ENCODE measurements at regions not wholly inside any gene's neighbourhood (a gene's known extent, or its start where the extent isn't known, plus 50 kb on each side); places are given as distances from the start of the nearest gene placed in this dataset.
"Not testable (repeated sequence)": the region's sequence is repeated elsewhere in the genome, so short reads cannot be mapped to it uniquely, and the experiment has no call there.

DNA sequence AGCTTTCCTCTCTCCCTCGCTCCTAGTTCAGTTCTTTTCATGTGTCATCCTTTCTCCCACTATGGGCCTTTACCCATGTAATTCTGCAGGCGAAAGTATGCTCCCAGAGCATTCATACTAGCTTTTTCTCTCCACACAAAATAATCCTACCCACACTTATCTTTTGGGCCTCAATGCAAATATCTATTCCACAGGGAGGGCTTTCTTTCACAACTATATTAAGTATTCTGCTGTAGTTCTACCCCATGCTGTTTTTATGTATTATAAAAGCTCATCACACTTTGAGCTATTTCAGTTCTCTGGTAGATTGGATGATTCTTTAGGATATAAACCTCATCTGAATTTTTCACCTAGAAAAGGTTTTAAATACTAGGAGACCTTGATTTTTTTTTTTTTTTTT lies 774.6 kb upstream of the CRIM1 start (continued):
- no peak for TF ChIP-seq GABPA (IDR thresholded peaks at IDR 0.05; ENCODE audit: borderline replicate concordance, insufficient read depth, low read length)
- no peak for TF ChIP-seq CHD2 (IDR thresholded peaks at IDR 0.05; ENCODE audit: low read length)
- no peak for TF ChIP-seq RFX5 (IDR thresholded peaks at IDR 0.05; ENCODE audit: borderline replicate concordance, low read depth, low read length)

DNA sequence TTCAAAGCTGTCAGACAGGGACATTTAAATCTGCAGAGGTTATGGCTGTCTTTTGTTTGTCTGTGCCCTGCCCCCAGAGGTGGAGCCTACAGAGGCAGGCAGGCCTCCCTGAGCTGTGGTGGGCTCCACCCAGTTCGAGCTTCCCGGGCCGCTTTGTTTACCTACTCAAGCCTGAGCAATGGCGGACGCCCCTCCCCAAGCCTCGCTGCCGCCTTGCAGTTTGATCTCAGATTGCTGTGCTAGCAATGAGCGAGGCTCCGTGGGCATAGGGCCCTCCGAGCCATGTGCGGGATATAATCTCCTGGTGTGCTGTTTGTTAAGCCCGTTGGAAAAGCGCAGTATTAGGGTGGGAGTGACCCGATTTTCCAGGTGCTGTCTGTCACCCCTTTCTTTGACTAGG lies 787.0 kb upstream of the CRIM1 start:
- H3K23ac ChIP-seq (ENCODE audit: insufficient read length); H3K4me2 ChIP-seq (ENCODE audit: insufficient read depth in 1 of 2, low read depth in 2 of 2, low read length in 2 of 2); DNase-seq (ENCODE audit: low read depth in 1 of 2, low spot score in 2 of 2); H4K20me1 ChIP-seq (replicated peaks in 1 of 2; ENCODE audit: control insufficient read depth in 1 of 2, insufficient read depth in 2 of 2, low read length in 2 of 2); H4K5ac ChIP-seq (ENCODE audit: insufficient read length, low read depth, low read length); H3K14ac ChIP-seq (ENCODE audit: insufficient read length); H3K56ac ChIP-seq (replicated peaks; ENCODE audit: insufficient read length, low read depth, low read length); H3K79me2 ChIP-seq (ENCODE audit: control insufficient read depth in 1 of 2, insufficient read depth in 2 of 2, low read length in 2 of 2); H3K23me2 ChIP-seq (ENCODE audit: low read depth, low read length); H4K8ac ChIP-seq (ENCODE audit: extremely low read depth, insufficient read depth, low read length); H2BK120ac ChIP-seq (replicated peaks; ENCODE audit: low read depth, low read length); H3K79me1 ChIP-seq (ENCODE audit: low read depth, low read length); H2AK5ac ChIP-seq (ENCODE audit: low read depth, low read length); H3K36me3 ChIP-seq (ENCODE audit: control insufficient read depth in 2 of 4, insufficient read depth in 4 of 4, low read length in 3 of 4); H3K9ac ChIP-seq (replicated peaks in 1 of 4; ENCODE audit: extremely low read depth in 1 of 4, low read depth in 3 of 4, low read length in 3 of 4); H3K4me3 ChIP-seq (ENCODE audit: extremely low read depth in 1 of 4, insufficient read depth in 2 of 4, low read depth in 3 of 4, low read length in 4 of 4); H2BK5ac ChIP-seq (ENCODE audit: low read depth, low read length); H2BK15ac ChIP-seq (ENCODE audit: low read length); H2AFZ ChIP-seq (ENCODE audit: low read length); H3K27me3 ChIP-seq (replicated peaks in 1 of 4; ENCODE audit: control insufficient read depth in 3 of 4, extremely low read depth in 1 of 4, insufficient read depth in 3 of 4, low read length in 3 of 4); H3K4ac ChIP-seq (replicated peaks; ENCODE audit: insufficient read length, low read depth, low read length); H3K4me1 ChIP-seq (replicated peaks in 1 of 4; ENCODE audit: control insufficient read depth in 3 of 4, insufficient read depth in 4 of 4, low read length in 3 of 4); H3K27ac ChIP-seq (ENCODE audit: low read depth, low read length); FAIRE-seq; H3K18ac ChIP-seq (ENCODE audit: extremely low read depth, low read length); H2BK12ac ChIP-seq (ENCODE audit: low read depth, low read length); POLR2A ChIA-PET (ENCODE audit: partially characterized antibody); H2BK20ac ChIP-seq (ENCODE audit: low read length); H4K91ac ChIP-seq (replicated peaks; ENCODE audit: insufficient read length, low read length): not testable (repeated sequence)
- CTCF ChIA-PET (ENCODE audit: partially characterized antibody), result interaction anchor here (0.6 kb wide), 1 partner anchor 132 kb away, joined by 3 read pairs; no protein-coding TSS in a partner anchor
- 88% methylated on average over 14 of the region's 14 CpGs; no CpG with 5 or more reads in 1 of the 2 experiments for WGBS, 2 experiments (ENCODE audit: extremely low coverage in 1 of 2, insufficient coverage in 1 of 2, insufficient read length in 1 of 2, insufficient replicate concordance in 2 of 2, low coverage in 1 of 2, low lambda C conversion rate in 2 of 2, missing lambda C conversion rate in 1 of 2)
- peaks cover 12 to 21% of the 10 kb centered on the region in 2 experiments; a peak in 3 of 4 replicates for H3K9me3 ChIP-seq (ENCODE audit: insufficient read depth in 2 of 2, low read depth in 1 of 2, low read length in 1 of 2)

All from H1 (cell line).